CD4-positive, alpha-beta T cell treated with Interleukin-17A for 1 hour (primary cell): ENCODE measurements at regions not wholly inside any gene's neighbourhood (a gene's known extent, or its start where the extent isn't known, plus 50 kb on each side); places are given as distances from the start of the nearest gene placed in this dataset.
A peak's percentile ranks its signal among the peaks of the same experiment; 100 is the strongest.
"Not testable (repeated sequence)": the region's sequence is repeated elsewhere in the genome, so short reads cannot be mapped to it uniquely, and the experiment has no call there.

Experiments used
- DNase-seq: peaks from one replicate; pipeline ENCODE4 v3.0.0-alpha.2; 2020

DNA sequence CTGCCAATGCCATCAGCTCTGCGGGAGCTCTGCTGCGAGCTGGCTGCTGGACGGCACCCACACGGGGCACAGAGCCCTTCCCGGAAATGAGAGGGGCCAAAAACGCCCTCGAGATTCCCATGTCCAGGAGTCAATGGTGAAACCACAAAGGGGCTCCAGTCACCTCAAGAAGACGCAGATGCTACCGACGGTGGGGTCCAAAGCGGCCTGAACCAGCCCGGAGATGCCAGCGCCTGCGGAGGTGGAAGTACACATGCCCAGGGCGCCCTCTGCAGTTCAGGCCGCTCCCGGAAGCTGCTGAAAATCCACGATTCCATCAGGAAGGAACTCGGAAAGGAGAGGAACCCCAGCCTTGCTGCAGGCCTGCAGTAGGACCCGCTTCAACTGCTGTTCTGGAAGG is 82.4 kb upstream of the SELENOP start:
- DNase-seq, result no peak

DNA sequence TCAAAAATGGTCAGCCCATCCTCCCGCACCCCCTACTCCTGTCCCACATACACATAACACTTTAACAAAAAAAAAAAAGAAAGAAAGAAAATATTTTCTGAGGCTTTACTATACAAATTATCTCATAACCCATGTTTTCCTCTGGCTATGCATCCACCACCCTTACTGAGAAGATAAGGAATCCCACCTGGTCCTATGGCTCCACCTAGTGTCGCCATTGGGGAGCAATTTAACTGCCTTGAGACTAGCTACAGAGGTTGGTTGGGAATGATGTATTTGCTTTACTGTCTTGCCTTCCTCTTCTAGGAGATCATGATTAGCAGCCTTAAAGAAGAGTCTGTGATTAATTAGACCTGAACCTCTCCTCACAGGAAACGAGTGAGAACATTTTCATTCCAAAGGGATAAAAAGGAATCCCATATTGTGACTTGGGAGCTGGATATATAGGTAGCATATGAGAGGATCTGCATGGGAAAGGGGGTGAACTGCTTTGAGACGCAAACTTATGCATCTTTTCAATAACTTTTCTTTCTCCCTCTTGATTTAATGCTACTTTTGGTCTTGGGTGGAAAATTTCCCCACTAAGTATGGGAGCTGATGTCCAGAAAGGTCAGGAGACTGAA is 77.7 kb upstream of the SELENOP start:
- DNase-seq, result peak; percentile 68

DNA sequence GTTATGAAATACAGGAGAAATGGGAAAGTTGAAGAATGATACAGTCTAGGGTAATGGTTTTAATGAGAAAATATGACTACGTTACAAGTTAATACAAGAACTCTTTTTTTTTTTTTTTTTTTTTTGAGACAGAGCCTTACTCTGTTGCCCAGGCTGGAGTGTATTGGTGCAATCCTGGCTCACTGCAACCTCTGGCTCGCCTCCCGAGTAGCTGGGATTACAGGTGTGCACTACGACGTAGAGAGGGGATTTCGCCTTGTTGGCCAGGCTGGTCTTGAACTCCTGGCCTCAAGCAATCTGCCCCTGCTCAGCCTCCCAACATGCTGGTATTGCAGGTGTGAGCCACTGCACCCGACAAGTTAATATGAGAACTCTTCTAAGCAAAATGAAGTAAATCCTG is 77.1 kb upstream of the SELENOP start:
- DNase-seq, result no peak

DNA sequence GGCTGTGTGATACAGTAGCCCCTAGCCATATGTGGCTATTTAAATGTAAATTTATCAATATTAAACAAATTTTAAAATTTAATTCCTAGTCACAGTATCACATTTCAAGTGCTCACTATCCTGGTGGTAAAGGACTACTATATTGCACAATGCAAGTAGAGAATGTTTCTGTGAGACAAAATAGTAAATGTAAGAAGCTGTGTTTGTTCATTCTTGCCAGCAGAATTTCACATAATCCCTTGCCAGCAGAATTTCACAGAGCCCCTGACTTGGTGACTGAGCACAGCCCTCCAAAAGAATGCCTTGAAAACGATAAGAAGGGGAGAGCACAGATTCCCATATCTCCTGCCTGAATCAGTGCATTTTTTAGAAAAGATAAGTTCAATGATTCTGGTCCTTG is 75.9 kb upstream of the SELENOP start:
- DNase-seq, result no peak

DNA sequence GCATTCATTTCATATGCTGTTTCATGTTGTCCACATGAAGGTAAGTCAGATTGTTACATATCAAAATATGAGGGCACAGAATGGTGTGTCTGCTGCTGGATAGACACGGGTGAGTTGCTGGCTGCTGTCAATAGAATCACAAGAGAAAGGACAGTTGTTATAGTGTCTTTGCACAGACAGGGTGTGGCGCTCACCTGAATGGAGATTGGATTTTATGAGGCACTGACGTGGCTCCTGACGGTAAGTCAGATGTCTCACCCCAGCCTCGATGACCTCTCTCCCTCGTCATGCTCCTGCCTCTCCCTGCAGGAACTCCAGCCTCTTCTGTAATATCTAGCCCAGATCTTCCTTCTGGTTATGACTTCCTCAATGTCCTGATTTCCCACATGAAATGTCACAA is 75.4 kb upstream of the SELENOP start:
- no peak for DNase-seq

DNA sequence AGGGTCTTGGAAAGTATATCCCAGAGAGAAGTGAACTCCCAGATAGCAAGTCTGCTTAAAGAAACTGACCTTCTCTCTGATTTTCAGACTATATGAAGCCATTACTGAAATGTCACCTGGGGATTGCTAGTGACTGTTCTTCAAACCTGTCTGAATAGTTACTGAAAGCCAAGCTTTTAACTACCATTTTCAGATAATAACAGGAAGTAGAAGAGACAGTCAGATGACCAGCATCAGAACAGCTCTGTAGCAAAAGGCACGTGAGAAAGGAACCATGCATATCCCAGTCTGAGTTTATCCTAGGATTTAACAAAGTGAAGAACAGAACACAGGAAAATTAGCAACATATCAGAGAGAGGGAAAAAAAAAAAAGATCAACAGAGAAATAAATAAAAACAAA is 74.9 kb upstream of the SELENOP start:
- no peak for DNase-seq

DNA sequence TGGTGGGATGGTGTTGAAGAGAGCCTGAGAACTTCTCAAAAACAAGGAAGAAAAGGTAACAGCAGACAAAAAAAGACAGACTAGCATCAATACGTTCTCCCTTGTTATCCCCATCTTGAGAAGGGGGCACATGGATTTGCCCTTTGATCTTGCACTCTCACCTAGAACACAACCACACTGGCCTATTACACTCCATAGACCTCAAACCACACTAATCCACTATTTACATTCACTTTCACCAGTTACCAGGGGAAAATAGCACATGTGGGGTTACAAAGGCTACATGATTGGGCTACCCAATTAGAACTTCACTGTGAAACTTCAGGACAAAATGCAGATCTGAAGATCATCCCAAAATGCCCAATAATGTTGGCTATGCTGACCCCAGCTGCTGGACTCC is 72.6 kb upstream of the SELENOP start:
- DNase-seq, result no peak

DNA sequence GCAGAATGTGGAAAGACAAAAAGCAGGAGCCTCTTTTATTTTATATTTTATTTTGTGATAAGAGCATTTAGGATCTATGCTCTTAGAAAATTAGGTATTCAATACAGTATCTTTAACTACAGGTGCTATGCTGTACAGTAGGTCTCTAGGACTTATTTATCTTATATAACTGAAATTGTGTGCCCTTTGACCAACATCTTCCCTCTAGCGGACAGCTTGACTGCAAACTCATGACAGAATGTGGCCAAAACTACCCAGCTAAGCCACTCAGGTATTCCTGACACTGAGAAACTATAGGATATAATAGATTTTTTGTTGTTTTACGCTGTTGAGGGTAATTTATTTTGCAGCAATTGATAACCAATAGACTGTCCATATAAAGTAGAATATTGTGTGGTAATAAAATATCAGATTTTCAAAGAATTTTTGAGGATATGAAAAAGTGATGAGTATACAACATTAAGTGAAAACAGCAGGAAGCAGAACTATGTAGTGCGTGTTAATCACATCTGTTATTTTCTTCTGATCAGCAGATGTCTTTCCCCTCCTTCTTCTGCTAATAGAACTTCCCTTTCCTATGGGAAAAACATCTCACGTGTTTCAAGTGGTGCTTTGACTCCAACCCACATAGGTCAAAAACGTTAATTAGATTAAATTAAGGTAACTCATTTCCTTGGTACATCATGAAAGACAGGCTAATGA is 69.9 kb upstream of the SELENOP start:
- no peak for DNase-seq

DNA sequence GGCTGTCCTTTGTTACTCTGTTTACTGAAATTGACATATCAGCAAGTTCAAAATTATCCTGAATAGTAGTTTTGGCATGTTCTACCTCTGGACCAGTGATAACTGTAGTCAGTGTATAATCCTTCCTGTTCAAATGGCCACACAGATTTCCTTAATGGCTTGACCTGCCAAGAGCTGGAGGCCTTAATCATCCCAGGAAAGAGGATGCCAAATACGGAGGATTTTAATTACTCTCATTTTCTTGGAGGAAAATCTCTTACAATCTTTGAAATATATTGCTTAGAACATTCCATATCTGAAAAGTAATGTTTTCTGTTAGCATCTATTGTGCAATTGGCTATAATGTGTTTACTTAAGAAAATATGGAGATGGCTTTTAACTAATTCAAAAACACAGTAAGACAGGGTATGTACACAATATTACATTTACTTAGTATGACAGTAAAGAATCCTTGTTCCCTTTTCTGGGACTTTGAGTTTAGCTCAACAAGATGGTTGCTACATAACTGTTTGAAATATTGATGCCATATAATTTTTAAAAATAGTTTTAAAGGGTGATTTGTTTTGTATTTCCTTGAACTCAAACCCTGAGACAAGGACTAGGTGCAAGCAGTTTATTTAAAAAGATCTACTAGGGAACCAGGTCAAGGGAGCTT is 68.9 kb upstream of the SELENOP start:
- DNase-seq, result no peak

DNA sequence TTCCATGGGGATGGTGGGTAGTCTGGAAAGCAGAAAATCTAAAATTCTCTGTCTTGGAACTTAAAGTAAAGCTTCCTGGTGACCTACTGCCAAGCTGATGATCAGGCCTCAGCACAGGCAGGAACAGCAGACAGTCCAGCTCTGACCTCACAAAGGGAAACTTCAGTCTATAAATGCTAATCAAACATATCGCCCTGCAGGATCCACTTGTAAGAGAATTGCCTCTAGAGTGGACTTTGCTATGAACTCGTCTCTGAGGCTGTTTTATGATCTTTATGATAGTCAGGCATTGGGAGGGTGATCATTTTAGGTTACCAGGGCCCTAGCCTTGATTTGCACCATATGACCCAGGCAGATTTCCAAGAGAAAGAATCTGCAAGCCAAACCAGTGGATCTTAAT is 67.6 kb upstream of the SELENOP start:
- no peak for DNase-seq

DNA sequence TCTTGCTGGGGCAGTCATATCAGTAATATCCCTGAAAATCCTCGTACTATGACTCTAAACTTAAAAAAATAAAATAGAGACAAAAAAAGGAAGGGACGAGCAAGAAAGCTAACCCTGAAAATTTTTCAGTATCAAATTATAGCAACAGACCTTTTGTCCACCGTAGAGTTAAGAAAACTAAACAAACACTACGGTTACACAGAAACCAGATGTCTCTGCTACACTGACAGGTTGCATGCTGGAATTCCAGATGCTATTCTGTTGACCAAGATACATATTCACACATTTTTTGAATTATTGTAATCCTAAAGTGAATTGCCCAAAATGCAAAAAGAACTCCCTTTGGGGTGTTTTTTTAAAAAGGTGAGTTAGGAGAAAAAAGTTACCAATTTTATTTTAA is 66.9 kb upstream of the SELENOP start:
- DNase-seq, result no peak

DNA sequence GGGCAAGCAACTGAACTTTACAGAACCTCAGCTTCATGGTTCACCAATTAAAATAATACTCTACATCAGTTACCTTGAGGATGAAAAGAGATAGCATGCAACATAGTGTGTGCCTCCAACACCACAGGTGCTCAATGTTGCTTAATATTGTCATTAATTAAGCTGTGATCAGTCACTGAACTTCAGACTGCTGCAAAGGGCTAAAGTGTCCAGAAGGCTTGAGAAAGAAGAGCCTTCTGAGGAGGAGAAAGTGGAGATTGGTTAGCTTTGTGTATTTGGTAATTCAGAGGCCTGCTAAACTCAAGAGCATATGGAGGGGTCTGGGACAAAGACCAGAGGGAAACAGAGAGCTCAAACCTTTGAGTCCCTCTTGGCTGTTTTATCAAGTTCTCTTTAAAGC is 66.3 kb upstream of the SELENOP start:
- DNase-seq, result no peak

DNA sequence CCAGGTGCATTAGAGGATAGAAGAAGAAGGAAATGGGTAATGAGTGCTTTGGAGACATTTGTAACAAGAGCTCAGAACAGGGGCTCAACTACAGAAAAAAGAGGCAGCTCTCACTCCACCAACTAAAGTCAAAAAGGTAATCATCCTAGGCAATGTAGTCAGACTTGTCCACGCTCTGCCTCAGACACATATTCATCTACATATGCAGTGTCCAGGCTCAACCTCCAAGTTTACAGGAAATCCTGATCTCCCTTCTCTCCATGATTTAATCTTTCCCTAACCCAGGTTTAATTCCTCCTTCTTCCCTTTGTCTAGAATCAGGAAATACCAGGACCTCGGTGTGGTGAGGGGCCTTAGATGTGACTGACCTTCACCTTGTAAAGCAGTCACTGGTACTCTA is 65.7 kb upstream of the SELENOP start:
- no peak for DNase-seq

DNA sequence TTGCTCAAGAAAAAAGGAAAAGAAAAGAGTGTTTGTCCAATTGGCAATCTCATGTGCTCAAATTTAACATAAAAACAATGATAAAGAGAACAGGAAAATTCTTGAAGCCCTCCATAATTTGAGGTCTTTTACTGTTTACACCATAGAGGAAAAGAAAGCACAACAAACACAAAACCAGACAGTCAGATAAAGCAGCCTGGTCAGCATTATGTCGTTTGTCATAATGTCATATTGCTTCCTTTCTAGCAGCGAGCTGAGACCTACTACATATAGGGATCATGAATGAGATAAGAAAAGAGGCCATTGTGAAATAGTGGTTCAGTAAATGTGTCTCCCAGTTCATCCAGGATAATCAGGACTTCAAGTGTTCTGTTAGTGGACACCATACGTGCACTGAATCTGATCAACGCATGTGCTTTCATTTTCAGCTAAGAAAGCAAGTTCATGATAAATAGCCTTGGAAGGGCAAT is 64.7 kb upstream of the SELENOP start:
- DNase-seq, result no peak

DNA sequence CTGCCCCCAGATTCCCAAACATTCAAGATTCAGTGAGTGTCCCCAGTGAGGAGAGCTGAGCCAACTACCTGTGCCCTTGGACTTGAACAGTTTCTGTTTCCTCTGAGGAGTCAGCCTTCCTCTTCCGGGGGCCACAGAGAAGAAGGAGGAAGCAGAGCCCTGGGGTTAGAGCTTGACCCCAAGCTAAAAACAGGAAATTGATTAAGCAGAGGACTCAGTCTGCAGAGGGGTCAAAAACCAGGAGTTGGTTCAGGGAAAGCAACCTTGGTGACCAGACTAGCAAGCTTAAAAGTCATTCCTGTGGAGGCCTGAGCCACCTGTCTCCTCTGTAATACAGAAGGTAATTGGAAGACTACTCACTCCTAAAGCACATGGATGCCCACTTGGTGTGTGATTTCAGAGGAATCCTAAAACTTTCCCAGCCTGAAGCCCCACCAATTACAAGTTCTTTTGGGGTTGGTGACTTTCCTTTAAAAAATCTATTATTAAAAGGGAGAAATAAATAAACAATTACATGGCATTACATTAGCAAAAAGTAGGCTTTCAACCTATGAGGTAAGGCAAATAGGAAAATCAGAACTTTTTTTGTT is 64.2 kb upstream of the SELENOP start:
- no peak for DNase-seq

DNA sequence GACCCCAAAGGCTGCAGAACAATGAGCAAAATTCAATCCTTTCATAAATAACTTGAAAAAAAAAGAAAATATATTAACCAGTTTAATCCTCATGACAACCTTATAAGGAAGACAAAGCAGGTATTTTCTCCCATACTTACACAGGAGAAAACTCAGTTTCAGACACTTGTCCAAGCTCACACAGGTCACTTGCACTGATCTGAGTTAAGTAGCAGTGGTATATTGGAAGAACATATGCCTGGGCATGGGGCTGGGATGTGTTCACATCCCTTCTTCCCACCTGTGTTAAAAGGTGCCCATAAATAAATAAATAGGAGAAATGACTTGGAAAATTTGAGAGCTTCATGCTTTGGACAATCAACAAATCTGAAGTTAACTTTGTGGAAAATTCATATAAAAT is 63.5 kb upstream of the SELENOP start:
- no peak for DNase-seq

DNA sequence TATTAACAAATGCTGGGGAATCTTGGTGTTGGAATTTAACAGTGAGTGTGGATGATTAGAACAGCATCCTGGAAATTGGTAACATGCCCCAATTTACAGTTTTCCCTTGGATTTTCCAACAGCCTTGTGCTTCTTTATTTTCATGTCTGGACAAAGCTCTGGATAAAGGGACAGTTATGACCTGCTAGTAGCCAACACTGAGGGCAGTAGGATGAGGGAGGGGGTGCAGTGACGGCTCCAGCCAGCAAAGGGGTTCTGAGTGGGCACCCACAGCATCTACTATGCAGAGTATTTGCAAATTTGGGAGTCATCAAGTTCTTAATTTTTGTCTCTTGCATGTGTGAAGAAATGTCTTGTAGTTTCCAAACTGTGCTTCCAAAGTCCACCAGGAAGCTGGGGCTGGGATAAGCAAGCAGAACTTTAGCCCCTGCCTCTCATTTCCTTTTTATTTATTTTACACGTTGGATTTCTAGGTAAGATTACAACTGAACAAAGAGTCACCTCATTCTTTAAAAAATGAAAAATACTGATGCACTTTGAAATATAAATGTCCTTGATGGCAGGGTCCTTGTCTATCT is 63.0 kb upstream of the SELENOP start:
- DNase-seq, result no peak

DNA sequence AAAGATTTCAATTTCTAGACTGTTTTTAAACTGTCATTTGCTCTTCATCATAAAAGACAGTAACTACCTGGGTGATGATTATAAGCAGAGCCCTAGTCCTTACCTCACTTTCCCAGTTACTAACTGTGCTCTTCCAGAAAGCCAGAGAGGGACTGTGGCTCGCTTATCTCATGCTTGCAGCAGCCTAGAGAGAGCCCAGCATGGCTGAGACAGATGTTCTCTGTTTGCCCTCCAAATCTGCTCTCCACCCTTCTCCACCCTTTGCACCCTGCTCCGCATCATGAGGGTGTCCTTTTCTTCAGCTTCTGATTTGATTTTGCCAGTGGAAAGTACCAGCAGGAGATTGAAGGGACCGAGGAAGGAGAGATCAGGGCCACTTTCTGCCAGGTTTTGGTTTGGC is 61.2 kb upstream of the SELENOP start:
- DNase-seq, result no peak

DNA sequence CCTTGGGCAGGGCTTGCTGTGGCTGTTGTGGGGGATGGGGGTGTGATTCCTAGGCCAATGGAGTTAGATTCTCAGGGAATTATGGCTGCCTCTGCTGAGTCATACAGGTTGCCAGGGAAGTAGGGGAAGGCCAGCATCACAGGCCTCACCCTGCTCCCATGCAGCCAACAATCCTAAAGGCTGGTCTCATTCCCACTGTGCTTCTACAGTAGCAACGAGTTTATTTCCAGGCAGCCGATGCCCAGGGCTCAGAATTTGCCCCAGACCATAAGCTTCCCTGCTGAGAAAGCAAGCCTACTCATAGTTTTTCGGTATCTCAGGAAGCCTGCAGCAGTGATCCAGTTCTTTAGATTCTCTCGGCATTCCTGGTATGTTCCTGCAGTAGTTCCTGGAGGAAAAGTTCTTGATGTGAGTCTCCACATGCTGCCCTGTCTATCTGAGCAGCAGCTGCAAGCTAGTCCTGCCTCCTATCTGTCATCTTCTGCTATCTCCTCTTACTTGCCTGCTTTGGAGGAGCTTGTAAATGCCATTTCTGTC is 59.3 kb upstream of the SELENOP start:
- DNase-seq, result no peak

DNA sequence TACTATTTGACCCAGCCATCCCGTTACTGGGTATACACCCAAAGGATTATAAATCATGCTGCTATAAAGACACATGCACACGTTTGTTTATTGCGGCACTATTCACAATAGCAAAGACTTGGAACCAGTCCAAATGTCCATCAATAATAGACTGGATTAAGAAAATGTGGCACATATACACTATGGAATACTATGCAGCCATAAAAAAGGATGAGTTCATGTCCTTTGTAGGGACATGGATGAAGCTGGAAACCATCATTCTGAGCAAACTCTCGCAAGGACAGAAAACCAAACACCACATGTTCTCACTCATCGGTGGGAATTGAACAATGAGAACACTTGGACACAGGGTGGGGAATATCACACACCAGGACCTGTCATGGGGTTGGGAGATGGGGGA is 56.7 kb upstream of the SELENOP start:
- DNase-seq, result not testable (repeated sequence)

DNA sequence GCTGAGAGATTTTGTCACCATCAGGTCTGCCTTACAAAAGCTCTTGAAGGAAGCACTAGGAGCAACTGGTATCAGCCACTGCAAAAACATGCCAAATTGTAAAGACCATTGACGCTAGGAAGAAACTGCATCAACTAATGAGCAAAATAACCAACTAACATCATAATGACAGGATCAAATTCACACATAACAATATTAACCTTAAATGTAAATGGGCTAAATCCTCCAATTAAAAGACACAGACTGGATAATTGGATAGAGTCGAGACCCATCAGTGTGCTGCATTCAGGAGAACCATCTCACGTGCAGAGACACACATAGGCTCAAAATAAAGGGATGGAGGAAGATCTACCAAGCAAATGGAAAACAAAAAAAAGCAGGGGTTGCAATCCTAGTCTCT is 53.1 kb upstream of the SELENOP start:
- not testable (repeated sequence) for DNase-seq
